ENCODE measurements at regions not wholly inside any gene's neighbourhood (a gene's known extent, or its start where the extent isn't known, plus 50 kb on each side); places are given as distances from the start of the nearest gene placed in this dataset.
"Not testable (repeated sequence)": the region's sequence is repeated elsewhere in the genome, so short reads cannot be mapped to it uniquely, and the experiment has no call there.

DNA sequence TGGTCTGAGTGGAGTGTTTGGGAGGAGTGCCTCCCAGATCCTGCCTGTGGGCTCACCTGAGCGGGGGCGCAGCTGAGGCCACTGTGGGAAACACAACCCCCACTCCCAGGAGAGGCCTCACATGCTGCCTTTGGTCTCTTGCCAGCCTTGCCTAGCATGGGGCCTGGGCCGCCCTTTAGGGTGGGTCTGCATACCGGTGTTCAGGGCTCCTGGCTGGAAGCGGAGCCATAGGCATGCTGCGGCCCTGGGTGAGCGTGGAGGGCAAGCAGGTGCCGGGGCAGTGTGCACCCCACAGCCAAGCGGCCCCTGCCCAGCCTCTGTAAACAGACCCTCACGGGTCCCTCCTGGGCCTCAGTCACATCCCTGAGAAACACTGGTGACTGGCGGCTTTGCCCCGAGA is 255.3 kb downstream of the ANKRD30B start:
- not testable (repeated sequence) for H2BK15ac ChIP-seq (ENCODE audit: low read length); H2BK120ac ChIP-seq (ENCODE audit: low read depth, low read length)

DNA sequence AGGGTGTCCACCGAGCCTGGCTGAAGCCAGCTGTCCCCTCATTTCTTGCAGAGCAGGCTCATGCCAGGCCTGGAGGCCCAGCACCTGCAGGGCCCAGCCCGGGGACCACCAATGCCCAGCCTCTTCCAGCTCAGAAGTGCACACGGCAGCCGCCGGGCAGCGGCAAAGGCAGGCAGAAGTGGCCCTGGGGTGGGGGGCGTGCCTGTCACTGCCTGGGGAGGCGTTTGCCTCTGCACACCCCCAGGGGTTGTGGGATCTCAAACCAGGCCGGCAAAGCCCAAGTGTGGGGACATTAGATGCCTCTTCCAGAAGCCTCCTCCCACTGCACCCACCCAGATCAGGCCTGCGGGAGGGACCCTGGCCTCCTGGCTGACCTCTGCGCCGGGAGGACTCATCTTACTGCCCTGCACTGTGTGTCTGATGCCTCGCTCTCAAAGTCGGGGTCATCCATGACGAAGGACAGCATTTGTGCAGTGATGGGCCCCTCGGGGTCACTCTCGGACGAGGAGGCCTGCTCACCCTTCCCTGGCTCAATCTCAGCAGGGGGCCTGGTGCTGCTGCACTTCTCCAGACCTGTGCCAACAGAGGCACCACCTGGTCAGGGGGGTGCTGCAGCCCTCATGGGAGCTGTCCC is 255.8 kb downstream of the ANKRD30B start:
- H2BK5ac ChIP-seq (ENCODE audit: low read length); H3K79me1 ChIP-seq (ENCODE audit: low read depth, low read length); H2BK12ac ChIP-seq (ENCODE audit: low read length); H3K4me3 ChIP-seq (ENCODE audit: low read length in 2 of 2); H3K9ac ChIP-seq (ENCODE audit: low read depth, low read length, poor library complexity); H2AFZ ChIP-seq (ENCODE audit: low read length); H3K27me3 ChIP-seq (ENCODE audit: control insufficient read depth in 3 of 3, insufficient read depth in 3 of 3, low read depth in 1 of 3, low read length in 3 of 3); H2BK15ac ChIP-seq (ENCODE audit: low read length); H4K91ac ChIP-seq (ENCODE audit: low read depth, low read length, poor library complexity); H3K9me3 ChIP-seq (replicated peaks in 1 of 2; ENCODE audit: control insufficient read depth in 2 of 2, insufficient read depth in 1 of 2, low read depth in 1 of 2, low read length in 2 of 2); H3K14ac ChIP-seq (ENCODE audit: low read length); H3K18ac ChIP-seq (ENCODE audit: low read length); H3K27ac ChIP-seq (replicated peaks; ENCODE audit: low read length); H3K4me1 ChIP-seq (ENCODE audit: control insufficient read depth in 2 of 2, insufficient read depth in 1 of 2, low read depth in 1 of 2, low read length in 2 of 2); H4K8ac ChIP-seq (ENCODE audit: low read depth, low read length); H2AK5ac ChIP-seq (ENCODE audit: low read depth, low read length); DNase-seq (ENCODE audit: low spot score); H2BK120ac ChIP-seq (ENCODE audit: low read depth, low read length); H3K4me2 ChIP-seq (ENCODE audit: insufficient read depth, low read length, poor library complexity, severe bottlenecking); H3K36me3 ChIP-seq (replicated peaks in 1 of 2; ENCODE audit: control insufficient read depth in 2 of 2, insufficient read depth in 2 of 2, low read length in 2 of 2); H3K23ac ChIP-seq (ENCODE audit: low read depth, low read length, poor library complexity); H3K4ac ChIP-seq (ENCODE audit: low read length): not testable (repeated sequence)
- no CpG with 5 or more reads among the region's 18 CpGs for WGBS, 2 donors (ENCODE audit: extremely low coverage in 2 of 2, insufficient read length in 2 of 2, insufficient replicate concordance in 1 of 2)

More for the DNA sequence above, 255.3 kb downstream of the ANKRD30B start:
- H3K36me3 ChIP-seq (replicated peaks in 1 of 2; ENCODE audit: control insufficient read depth in 2 of 2, insufficient read depth in 2 of 2, low read length in 2 of 2); H3K4ac ChIP-seq (ENCODE audit: low read length); H4K91ac ChIP-seq (ENCODE audit: low read depth, low read length, poor library complexity); H3K18ac ChIP-seq (ENCODE audit: low read length); H3K79me1 ChIP-seq (ENCODE audit: low read depth, low read length); H3K27me3 ChIP-seq (ENCODE audit: control insufficient read depth in 3 of 3, insufficient read depth in 3 of 3, low read depth in 1 of 3, low read length in 3 of 3); H2AK5ac ChIP-seq (ENCODE audit: low read depth, low read length); H2AFZ ChIP-seq (ENCODE audit: low read length); H3K27ac ChIP-seq (replicated peaks; ENCODE audit: low read length); DNase-seq (ENCODE audit: low spot score); H3K4me2 ChIP-seq (ENCODE audit: insufficient read depth, low read length, poor library complexity, severe bottlenecking); H3K23ac ChIP-seq (ENCODE audit: low read depth, low read length, poor library complexity); H2BK5ac ChIP-seq (ENCODE audit: low read length); H3K4me3 ChIP-seq (ENCODE audit: low read length in 2 of 2); H2BK12ac ChIP-seq (ENCODE audit: low read length); H4K8ac ChIP-seq (ENCODE audit: low read depth, low read length); H3K9me3 ChIP-seq (replicated peaks in 1 of 2; ENCODE audit: control insufficient read depth in 2 of 2, insufficient read depth in 1 of 2, low read depth in 1 of 2, low read length in 2 of 2); H3K14ac ChIP-seq (ENCODE audit: low read length); H3K9ac ChIP-seq (ENCODE audit: low read depth, low read length, poor library complexity); H3K4me1 ChIP-seq (ENCODE audit: control insufficient read depth in 2 of 2, insufficient read depth in 1 of 2, low read depth in 1 of 2, low read length in 2 of 2): not testable (repeated sequence)
- no CpG with 5 or more reads among the region's 12 CpGs for WGBS, 2 donors (ENCODE audit: extremely low coverage in 2 of 2, insufficient read length in 2 of 2, insufficient replicate concordance in 1 of 2)

DNA sequence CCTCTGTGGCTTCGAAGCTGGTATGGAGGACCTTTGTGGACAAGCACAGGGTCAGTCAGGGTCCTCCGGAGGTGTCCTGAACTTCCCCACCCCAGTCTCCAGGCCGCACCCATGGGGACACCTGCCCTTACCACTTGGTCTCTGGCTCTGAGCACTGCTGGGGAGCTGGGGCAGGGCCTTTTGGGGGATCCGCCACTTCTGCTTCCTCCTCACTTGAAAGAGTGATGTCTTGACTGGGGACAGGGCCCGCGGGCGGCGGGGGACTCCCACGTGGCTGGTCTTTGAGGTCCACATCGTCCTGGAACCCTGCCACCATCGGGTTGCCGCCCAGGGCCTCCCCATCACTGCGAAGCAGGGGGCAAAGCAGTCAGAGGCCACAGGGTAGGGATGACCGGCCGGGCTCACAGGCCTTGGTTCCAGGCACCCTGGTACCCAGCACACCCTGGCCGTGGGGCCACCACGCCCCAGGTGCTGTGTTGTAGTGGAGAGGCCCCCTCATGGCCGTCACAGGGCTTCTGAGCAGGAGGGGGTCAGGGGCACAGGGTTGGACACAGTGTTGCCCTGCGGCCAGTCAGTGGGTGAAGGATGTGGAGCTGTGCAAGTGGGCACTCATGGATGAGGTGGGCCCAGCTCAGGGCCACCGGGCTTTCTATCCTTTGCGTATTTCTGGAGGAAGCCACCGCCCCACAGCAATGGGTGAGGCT is 256.4 kb downstream of the ANKRD30B start:
- not testable (repeated sequence) for H2BK12ac ChIP-seq (ENCODE audit: low read length)
- whole genome bisulfite sequencing, 2 donors (ENCODE audit: extremely low coverage in 2 of 2, insufficient read length in 2 of 2, insufficient replicate concordance in 1 of 2): no CpG with 5 or more reads among the region's 22 CpGs

DNA sequence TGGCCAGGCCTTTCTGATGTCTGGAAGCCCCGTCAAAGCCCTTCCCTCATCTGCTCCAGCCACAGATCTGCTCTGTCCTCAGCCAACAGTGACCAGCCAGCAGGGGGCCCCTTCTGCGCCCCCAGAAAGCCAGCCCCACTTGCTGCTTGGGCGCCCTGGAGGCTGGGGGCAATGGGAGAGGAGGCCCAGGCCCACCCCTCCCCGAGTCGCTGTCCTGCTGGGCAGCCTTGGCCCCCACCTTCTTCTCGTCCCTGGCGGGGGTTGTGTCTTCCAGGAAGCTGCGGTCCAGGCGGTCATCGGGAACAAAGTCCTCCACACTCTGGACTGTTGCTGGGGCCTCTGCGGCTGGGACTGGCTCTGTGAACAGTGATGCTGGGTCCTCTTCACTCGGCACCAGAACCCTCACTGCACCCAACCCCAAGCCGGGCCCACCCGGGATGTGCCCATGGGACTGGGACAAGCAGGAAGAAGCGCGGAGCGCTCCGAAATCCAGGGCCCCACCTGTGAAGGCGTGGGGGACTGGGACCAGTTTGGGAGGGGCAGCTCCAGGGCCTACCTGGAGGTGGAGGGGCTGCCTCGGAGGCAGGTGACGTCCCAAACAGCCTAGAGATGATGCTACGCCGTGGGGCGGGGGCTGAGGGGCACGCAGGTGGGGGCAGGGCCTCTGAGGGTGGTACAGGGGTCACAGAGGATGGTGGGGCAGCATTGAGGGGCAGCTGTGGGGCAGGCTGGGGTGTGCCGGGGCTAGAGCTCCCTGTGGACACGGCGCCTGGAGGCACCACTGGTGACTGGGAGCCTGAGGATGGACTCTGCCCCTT is 257.6 kb downstream of the ANKRD30B start:
- H3K27me3 ChIP-seq (ENCODE audit: control insufficient read depth in 3 of 3, insufficient read depth in 3 of 3, low read depth in 1 of 3, low read length in 3 of 3): no peaks in the 10 kb centered on the region
- H2BK5ac ChIP-seq (ENCODE audit: low read length): no peak overlapping the region
- no peak overlapping the region for H3K9ac ChIP-seq (ENCODE audit: low read depth, low read length, poor library complexity)
- H2AFZ ChIP-seq (ENCODE audit: low read length): no peak overlapping the region
- no peaks in the 10 kb centered on the region for H3K79me1 ChIP-seq (ENCODE audit: low read depth, low read length)
- no peak overlapping the region for H3K23ac ChIP-seq (ENCODE audit: low read depth, low read length, poor library complexity)
- H4K91ac ChIP-seq (ENCODE audit: low read depth, low read length, poor library complexity): no peak overlapping the region
- H3K4me3 ChIP-seq (ENCODE audit: low read length in 2 of 2): no peak overlapping the region
- H3K4ac ChIP-seq (ENCODE audit: low read length): no peak overlapping the region
- H3K36me3 ChIP-seq (replicated peaks in 1 of 2; ENCODE audit: control insufficient read depth in 2 of 2, insufficient read depth in 2 of 2, low read length in 2 of 2): no peaks in the 10 kb centered on the region
- H2AK5ac ChIP-seq (ENCODE audit: low read depth, low read length): no peak overlapping the region
- no peak overlapping the region for H2BK120ac ChIP-seq (ENCODE audit: low read depth, low read length)
- no peak overlapping the region for H2BK15ac ChIP-seq (ENCODE audit: low read length)
- H4K8ac ChIP-seq (ENCODE audit: low read depth, low read length): no peak overlapping the region
- H3K4me2 ChIP-seq (ENCODE audit: insufficient read depth, low read length, poor library complexity, severe bottlenecking): no peak overlapping the region
- no CpG with 5 or more reads among the region's 28 CpGs for WGBS, 2 donors (ENCODE audit: extremely low coverage in 2 of 2, insufficient read length in 2 of 2, insufficient replicate concordance in 1 of 2)
- no peaks in the 10 kb centered on the region for H3K4me1 ChIP-seq (ENCODE audit: control insufficient read depth in 2 of 2, insufficient read depth in 1 of 2, low read depth in 1 of 2, low read length in 2 of 2)
- peaks cover 0 to 1% of the 10 kb centered on the region in 2 donors for H3K9me3 ChIP-seq (replicated peaks in 1 of 2; ENCODE audit: control insufficient read depth in 2 of 2, insufficient read depth in 1 of 2, low read depth in 1 of 2, low read length in 2 of 2)
- DNase-seq (ENCODE audit: low spot score): no peak
- H3K18ac ChIP-seq (ENCODE audit: low read length): no peak overlapping the region
- H3K14ac ChIP-seq (ENCODE audit: low read length): no peak overlapping the region
- no peak overlapping the region for H3K27ac ChIP-seq (replicated peaks; ENCODE audit: low read length)
- H2BK12ac ChIP-seq (ENCODE audit: low read length): no peak overlapping the region

More for the DNA sequence above, 256.4 kb downstream of the ANKRD30B start:
- not testable (repeated sequence) for H3K14ac ChIP-seq (ENCODE audit: low read length); H4K91ac ChIP-seq (ENCODE audit: low read depth, low read length, poor library complexity); H3K4me3 ChIP-seq (ENCODE audit: low read length in 2 of 2); H3K18ac ChIP-seq (ENCODE audit: low read length); H3K23ac ChIP-seq (ENCODE audit: low read depth, low read length, poor library complexity); H3K4ac ChIP-seq (ENCODE audit: low read length); H2BK120ac ChIP-seq (ENCODE audit: low read depth, low read length); H3K9ac ChIP-seq (ENCODE audit: low read depth, low read length, poor library complexity); H2BK5ac ChIP-seq (ENCODE audit: low read length); H3K9me3 ChIP-seq (replicated peaks in 1 of 2; ENCODE audit: control insufficient read depth in 2 of 2, insufficient read depth in 1 of 2, low read depth in 1 of 2, low read length in 2 of 2); H3K27ac ChIP-seq (replicated peaks; ENCODE audit: low read length); H3K4me1 ChIP-seq (ENCODE audit: control insufficient read depth in 2 of 2, insufficient read depth in 1 of 2, low read depth in 1 of 2, low read length in 2 of 2); DNase-seq (ENCODE audit: low spot score); H2AK5ac ChIP-seq (ENCODE audit: low read depth, low read length); H3K27me3 ChIP-seq (ENCODE audit: control insufficient read depth in 3 of 3, insufficient read depth in 3 of 3, low read depth in 1 of 3, low read length in 3 of 3); H3K36me3 ChIP-seq (replicated peaks in 1 of 2; ENCODE audit: control insufficient read depth in 2 of 2, insufficient read depth in 2 of 2, low read length in 2 of 2); H2AFZ ChIP-seq (ENCODE audit: low read length); H2BK15ac ChIP-seq (ENCODE audit: low read length); H4K8ac ChIP-seq (ENCODE audit: low read depth, low read length); H3K4me2 ChIP-seq (ENCODE audit: insufficient read depth, low read length, poor library complexity, severe bottlenecking); H3K79me1 ChIP-seq (ENCODE audit: low read depth, low read length)

Measured in neuronal stem cell (in vitro differentiated cells).